ENCODE measurements at regions not wholly inside any gene's neighbourhood (a gene's known extent, or its start where the extent isn't known, plus 50 kb on each side); places are given as distances from the start of the nearest gene placed in this dataset.

DNA sequence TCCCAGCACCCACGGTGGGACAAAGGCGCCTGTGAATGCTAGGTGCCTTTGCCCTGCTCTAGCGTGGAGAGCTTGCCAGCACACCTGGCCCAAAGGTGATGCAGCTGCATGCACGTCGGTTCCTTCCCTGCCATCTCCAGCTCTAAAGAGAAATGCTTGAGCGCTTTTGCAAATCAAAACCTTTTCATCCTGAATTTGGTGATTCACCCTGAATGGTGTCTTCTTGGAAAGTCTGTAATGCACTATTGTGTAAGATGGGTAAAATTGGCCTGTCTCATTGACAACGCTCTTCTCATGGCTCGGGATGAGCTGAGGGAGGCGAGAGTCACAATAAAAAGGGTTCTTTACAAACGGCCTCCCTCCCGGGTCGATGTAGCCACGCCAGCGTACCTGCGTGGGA, 103.1 kb upstream of the ID4 start:
- Histone ChIP-seq H2AFZ (ENCODE audit: low read length, unreplicated experiment) (no peak overlapping the region), H3K4me3 (ENCODE audit: low read depth, low read length) (no peak overlapping the region), H3K4me1 (ENCODE audit: control insufficient read depth, insufficient read depth, low read length, unreplicated experiment) (no peaks in the 10 kb centered on the region), H3K27ac (ENCODE audit: low read depth, low read length) (no peak overlapping the region), H3K79me2 (ENCODE audit: control insufficient read depth, insufficient read depth, low read length, unreplicated experiment) (no peaks in the 10 kb centered on the region), H3K27me3 (ENCODE audit: insufficient read depth, low read length) (no peaks in the 10 kb centered on the region), H3K36me3 (ENCODE audit: insufficient read depth, low read length) (no peaks in the 10 kb centered on the region)

DNA sequence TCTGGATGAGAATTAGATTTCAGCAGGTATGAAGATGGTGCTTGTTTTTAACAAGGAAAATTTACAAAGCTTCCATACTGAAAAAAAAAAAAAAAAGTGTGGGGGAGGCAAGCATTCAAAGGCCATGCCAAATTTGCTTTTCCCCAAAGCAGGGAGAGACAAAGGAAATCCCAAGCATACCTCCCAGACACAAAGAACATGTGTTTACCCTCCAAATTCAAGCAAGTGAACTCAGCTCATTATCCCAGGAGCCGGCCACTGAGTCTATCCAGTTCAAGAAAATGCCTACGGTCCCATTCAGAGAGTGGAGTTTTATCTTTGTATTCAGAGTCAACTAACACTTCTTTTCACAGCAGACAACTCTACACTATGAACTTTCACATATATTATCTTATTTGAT, 102.7 kb upstream of the ID4 start:
- H3K36me3 ChIP-seq (ENCODE audit: insufficient read depth, low read length) = no peaks in the 10 kb centered on the region
- H3K27ac ChIP-seq (ENCODE audit: low read depth, low read length) = no peak overlapping the region
- H3K4me3 ChIP-seq (ENCODE audit: low read depth, low read length) = no peak overlapping the region
- H3K4me1 ChIP-seq (ENCODE audit: control insufficient read depth, insufficient read depth, low read length, unreplicated experiment) = no peaks in the 10 kb centered on the region
- no peak overlapping the region for H2AFZ ChIP-seq (ENCODE audit: low read length, unreplicated experiment)
- H3K79me2 ChIP-seq (ENCODE audit: control insufficient read depth, insufficient read depth, low read length, unreplicated experiment) = no peaks in the 10 kb centered on the region
- H3K27me3 ChIP-seq (ENCODE audit: insufficient read depth, low read length) = no peaks in the 10 kb centered on the region

DNA sequence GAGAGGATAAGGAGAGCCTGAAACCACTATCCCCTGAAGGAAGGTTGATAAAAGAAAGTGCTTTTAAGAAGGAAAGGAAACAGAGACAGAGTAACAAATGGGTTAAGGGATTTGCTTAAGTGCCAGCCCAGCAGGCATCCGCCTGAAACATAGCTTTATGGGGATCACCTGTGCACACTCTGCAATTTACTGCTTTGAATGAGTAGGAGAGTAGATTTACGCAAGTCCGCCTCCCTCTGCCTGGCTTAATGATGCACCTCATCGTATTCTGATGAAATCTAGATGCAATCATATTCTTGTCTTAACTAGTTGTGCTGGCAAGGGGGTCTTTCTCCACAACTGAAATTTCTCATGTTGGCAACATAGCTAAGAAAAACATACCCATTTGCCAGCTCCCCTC, 101.1 kb upstream of the ID4 start:
- Histone ChIP-seq H3K36me3 (ENCODE audit: insufficient read depth, low read length) (no peaks in the 10 kb centered on the region), H3K79me2 (ENCODE audit: control insufficient read depth, insufficient read depth, low read length, unreplicated experiment) (no peaks in the 10 kb centered on the region), H2AFZ (ENCODE audit: low read length, unreplicated experiment) (no peak overlapping the region), H3K27me3 (ENCODE audit: insufficient read depth, low read length) (no peaks in the 10 kb centered on the region), H3K4me1 (ENCODE audit: control insufficient read depth, insufficient read depth, low read length, unreplicated experiment) (no peaks in the 10 kb centered on the region), H3K27ac (ENCODE audit: low read depth, low read length) (no peak overlapping the region), H3K4me3 (ENCODE audit: low read depth, low read length) (no peak overlapping the region)

DNA sequence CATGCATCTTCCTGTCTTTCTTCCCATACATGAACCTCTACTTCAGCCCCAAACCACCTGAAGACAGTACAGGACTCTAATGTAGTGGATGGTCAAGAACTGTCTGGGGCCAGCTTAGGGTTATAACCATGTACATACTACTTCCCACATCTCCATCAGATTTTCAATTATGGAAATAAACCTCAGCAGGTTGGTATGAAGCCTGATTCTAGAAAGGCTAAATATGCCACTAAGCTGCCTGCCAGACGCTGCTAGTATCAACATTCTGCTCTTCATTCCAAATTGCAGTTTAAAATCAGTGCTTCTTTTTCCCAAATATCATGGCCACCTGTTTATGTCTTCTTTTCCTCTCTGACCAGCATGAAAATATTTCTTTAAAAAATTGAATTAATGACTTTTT, 99.2 kb upstream of the ID4 start:
- H3K4me1 ChIP-seq (ENCODE audit: control insufficient read depth, insufficient read depth, low read length, unreplicated experiment) = no peaks in the 10 kb centered on the region
- H3K36me3 ChIP-seq (ENCODE audit: insufficient read depth, low read length) = no peaks in the 10 kb centered on the region
- H3K27me3 ChIP-seq (ENCODE audit: insufficient read depth, low read length) = no peaks in the 10 kb centered on the region
- H2AFZ ChIP-seq (ENCODE audit: low read length, unreplicated experiment) = no peak overlapping the region
- no peak overlapping the region for H3K27ac ChIP-seq (ENCODE audit: low read depth, low read length)
- no peaks in the 10 kb centered on the region for H3K79me2 ChIP-seq (ENCODE audit: control insufficient read depth, insufficient read depth, low read length, unreplicated experiment)
- H3K4me3 ChIP-seq (ENCODE audit: low read depth, low read length) = no peak overlapping the region

DNA sequence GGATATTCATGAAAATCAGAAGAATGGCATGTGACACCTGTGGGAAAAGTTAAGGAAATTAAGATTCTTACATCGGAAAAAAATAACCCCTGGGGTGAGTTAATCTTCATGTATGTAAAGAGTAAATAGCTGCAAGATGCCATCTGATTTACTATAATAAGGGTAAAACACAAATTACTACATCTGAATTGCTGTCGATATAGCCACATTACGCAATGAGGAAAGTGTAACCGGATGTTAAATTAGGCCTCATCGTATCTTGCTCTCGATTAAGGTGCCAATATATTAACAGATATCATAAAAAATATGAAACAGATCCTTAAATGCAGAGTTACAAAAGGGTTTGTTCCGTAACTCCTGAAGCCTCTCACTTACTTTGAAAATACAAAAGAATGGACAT, 87.4 kb upstream of the ID4 start:
- no peaks in the 10 kb centered on the region for H3K36me3 ChIP-seq (ENCODE audit: insufficient read depth, low read length)
- no peak overlapping the region for H3K4me3 ChIP-seq (ENCODE audit: low read depth, low read length)
- H3K4me1 ChIP-seq (ENCODE audit: control insufficient read depth, insufficient read depth, low read length, unreplicated experiment) = no peaks in the 10 kb centered on the region
- no peak overlapping the region for H2AFZ ChIP-seq (ENCODE audit: low read length, unreplicated experiment)
- no peaks in the 10 kb centered on the region for H3K27me3 ChIP-seq (ENCODE audit: insufficient read depth, low read length)
- no peaks in the 10 kb centered on the region for H3K79me2 ChIP-seq (ENCODE audit: control insufficient read depth, insufficient read depth, low read length, unreplicated experiment)
- H3K27ac ChIP-seq (ENCODE audit: low read depth, low read length) = no peak overlapping the region

DNA sequence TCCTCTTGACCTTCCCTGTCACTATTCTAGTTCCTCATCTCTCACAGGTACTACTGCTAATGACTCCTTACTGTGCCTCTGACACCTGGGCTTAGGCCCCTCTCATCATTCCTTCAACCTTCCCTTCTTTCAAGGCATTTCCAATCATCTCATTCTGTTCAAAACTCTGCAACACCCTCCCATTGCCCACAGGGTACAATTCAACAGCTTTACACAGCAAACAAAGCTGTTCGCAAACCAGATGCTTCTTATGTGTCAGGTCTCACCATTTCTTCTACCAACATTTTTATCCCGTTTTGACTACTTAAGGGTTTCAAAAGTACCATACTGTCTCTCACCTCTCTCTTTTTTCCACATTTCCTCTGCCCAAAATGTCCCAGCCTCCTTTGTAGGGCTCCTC, 84.4 kb upstream of the ID4 start:
- Histone ChIP-seq H3K4me1 (ENCODE audit: control insufficient read depth, insufficient read depth, low read length, unreplicated experiment) (peaks cover 9% of the 10 kb centered on the region), H3K79me2 (ENCODE audit: control insufficient read depth, insufficient read depth, low read length, unreplicated experiment) (no peaks in the 10 kb centered on the region), H2AFZ (ENCODE audit: low read length, unreplicated experiment) (no peak overlapping the region), H3K36me3 (ENCODE audit: insufficient read depth, low read length) (no peaks in the 10 kb centered on the region), H3K4me3 (ENCODE audit: low read depth, low read length) (no peak overlapping the region), H3K27ac (ENCODE audit: low read depth, low read length) (no peak overlapping the region), H3K27me3 (ENCODE audit: insufficient read depth, low read length) (no peaks in the 10 kb centered on the region)

DNA sequence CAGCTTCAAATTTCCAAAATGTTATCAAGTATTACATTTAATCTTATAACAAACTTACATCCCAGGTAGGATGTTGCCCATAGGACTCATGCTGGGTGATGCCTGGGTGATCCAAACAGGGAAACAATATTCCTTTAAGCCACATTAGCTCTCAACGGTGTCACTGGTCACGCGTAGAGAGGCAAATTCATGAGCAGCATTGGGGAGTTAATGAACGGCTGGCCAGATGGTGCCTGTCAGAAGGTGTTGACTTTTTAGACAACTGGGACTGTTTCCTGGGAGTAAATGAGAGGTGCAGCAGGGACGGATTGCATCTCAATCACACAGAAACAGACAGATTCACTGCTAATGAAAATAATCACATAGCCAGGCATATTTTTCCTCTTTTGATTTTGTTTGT, 83.3 kb upstream of the ID4 start:
- H3K4me3 ChIP-seq (ENCODE audit: low read depth, low read length) = no peak overlapping the region
- H3K4me1 ChIP-seq (ENCODE audit: control insufficient read depth, insufficient read depth, low read length, unreplicated experiment) = peaks cover 20% of the 10 kb centered on the region
- no peak overlapping the region for H3K27ac ChIP-seq (ENCODE audit: low read depth, low read length)
- H3K79me2 ChIP-seq (ENCODE audit: control insufficient read depth, insufficient read depth, low read length, unreplicated experiment) = no peaks in the 10 kb centered on the region
- H3K27me3 ChIP-seq (ENCODE audit: insufficient read depth, low read length) = no peaks in the 10 kb centered on the region
- no peak overlapping the region for H2AFZ ChIP-seq (ENCODE audit: low read length, unreplicated experiment)
- no peaks in the 10 kb centered on the region for H3K36me3 ChIP-seq (ENCODE audit: insufficient read depth, low read length)

DNA sequence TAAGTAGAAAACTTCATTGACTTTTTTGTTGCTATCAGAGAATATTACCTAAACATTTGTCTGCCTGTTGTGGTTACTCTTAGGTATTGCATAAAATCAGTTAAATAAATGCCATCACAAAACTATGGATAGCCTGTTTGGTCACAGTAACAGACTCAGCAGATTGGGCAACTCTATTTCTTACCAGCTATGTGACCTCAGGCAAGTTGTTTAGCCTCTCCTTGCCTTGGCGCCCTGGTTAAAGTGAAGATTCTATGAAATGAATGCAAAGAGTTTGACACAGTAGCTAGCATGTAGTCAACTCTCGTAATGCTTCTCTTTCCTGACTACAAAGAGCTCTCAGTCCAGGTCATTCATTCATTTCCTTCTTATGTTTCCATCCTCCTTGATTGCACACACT, 82.5 kb upstream of the ID4 start:
- Histone ChIP-seq H3K79me2 (ENCODE audit: control insufficient read depth, insufficient read depth, low read length, unreplicated experiment) (no peaks in the 10 kb centered on the region), H3K27ac (ENCODE audit: low read depth, low read length) (no peak overlapping the region), H3K27me3 (ENCODE audit: insufficient read depth, low read length) (no peaks in the 10 kb centered on the region), H3K4me1 (ENCODE audit: control insufficient read depth, insufficient read depth, low read length, unreplicated experiment) (peaks cover 29% of the 10 kb centered on the region), H2AFZ (ENCODE audit: low read length, unreplicated experiment) (no peak overlapping the region), H3K4me3 (ENCODE audit: low read depth, low read length) (no peak overlapping the region), H3K36me3 (ENCODE audit: insufficient read depth, low read length) (no peaks in the 10 kb centered on the region)

DNA sequence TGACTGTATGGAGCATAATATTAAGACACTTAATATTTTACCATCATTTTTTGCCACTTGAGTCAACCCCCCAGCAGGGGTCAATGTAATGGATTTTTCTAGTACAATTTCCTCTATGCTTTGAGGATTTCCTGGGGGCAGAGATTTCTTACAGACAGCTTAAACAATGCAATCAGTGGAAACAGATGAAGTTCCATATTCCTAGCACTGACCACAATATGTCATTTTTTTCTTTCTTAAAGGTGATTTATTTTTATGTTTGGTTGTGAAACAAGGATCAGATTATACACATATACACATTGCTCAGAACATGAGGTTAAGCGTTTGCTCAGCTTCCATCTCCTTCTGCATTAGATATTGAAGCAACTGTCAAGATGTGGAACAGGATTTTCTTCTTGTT, 82.0 kb upstream of the ID4 start:
- Histone ChIP-seq H3K27ac (ENCODE audit: low read depth, low read length) (no peak overlapping the region), H2AFZ (ENCODE audit: low read length, unreplicated experiment) (no peak overlapping the region), H3K36me3 (ENCODE audit: insufficient read depth, low read length) (no peaks in the 10 kb centered on the region), H3K4me3 (ENCODE audit: low read depth, low read length) (no peak overlapping the region), H3K27me3 (ENCODE audit: insufficient read depth, low read length) (no peaks in the 10 kb centered on the region), H3K4me1 (ENCODE audit: control insufficient read depth, insufficient read depth, low read length, unreplicated experiment) (peaks cover 31% of the 10 kb centered on the region), H3K79me2 (ENCODE audit: control insufficient read depth, insufficient read depth, low read length, unreplicated experiment) (no peaks in the 10 kb centered on the region)

DNA sequence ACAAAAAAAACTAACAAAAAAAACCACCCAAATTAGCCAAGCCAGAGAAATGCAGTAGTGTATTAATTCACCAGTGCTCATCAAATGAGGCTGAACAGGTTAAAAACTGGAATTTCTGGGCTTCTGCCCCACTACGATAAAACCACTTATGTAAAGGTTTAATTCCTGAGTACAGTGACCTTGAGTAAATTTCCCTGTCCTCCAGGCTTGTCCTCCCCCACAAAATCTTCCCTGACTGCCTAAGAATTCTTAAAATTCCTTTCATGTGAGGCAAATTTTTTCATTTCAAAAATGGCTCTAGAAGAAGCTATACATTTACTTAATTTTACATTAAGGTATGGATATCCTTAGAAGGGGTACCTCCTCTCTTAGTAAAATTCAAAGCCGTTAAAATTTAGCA, 80.1 kb upstream of the ID4 start:
- H3K27me3 ChIP-seq (ENCODE audit: insufficient read depth, low read length) = no peaks in the 10 kb centered on the region
- peaks cover 31% of the 10 kb centered on the region for H3K4me1 ChIP-seq (ENCODE audit: control insufficient read depth, insufficient read depth, low read length, unreplicated experiment)
- no peaks in the 10 kb centered on the region for H3K36me3 ChIP-seq (ENCODE audit: insufficient read depth, low read length)
- peak overlapping the region; percentile 75 for H3K27ac ChIP-seq (ENCODE audit: low read depth, low read length)
- no peaks in the 10 kb centered on the region for H3K79me2 ChIP-seq (ENCODE audit: control insufficient read depth, insufficient read depth, low read length, unreplicated experiment)
- H2AFZ ChIP-seq (ENCODE audit: low read length, unreplicated experiment) = no peak overlapping the region
- H3K4me3 ChIP-seq (ENCODE audit: low read depth, low read length) = 0 out of 2 replicates have a peak overlapping the region, but pooled peaks have one; percentile 9

DNA sequence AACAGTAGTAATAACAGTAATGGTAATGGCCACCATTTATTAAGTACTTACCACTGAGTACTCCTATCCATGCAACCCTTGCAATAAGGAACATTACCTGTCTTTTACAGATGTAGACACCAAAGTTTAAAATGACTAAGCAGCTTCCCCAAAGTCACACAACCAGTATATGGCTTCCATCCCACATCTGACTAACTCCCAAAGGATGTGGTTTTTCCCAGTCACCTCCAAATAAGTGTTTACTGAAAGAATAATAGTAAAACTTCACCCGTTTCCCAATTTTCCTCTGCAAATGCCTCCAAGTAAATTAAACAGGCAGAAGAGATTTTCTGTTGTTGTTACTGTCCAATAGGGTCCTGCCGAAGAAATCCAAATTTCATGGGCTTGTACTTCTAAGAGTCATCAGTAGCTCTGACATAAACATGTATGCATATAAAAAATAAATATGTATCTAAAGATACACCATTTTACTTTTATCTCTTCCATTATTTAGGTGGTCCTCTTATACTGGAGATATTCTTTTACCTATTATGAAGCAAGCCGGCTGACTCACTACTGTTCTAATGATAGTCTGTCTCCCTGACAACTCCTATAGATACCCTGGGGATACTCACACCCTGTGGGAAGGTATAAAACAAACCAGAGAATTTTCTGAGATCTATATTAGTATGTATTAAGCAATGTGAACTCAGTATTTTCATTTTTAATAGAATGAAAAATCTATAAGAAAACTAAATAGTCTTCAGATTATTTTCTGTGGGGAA, 77.9 kb upstream of the ID4 start:
- Histone ChIP-seq H3K4me3 (ENCODE audit: low read depth, low read length) (no peak overlapping the region), H3K79me2 (ENCODE audit: control insufficient read depth, insufficient read depth, low read length, unreplicated experiment) (no peaks in the 10 kb centered on the region), H3K27me3 (ENCODE audit: insufficient read depth, low read length) (no peaks in the 10 kb centered on the region), H3K4me1 (ENCODE audit: control insufficient read depth, insufficient read depth, low read length, unreplicated experiment) (peaks cover 31% of the 10 kb centered on the region), H3K36me3 (ENCODE audit: insufficient read depth, low read length) (no peaks in the 10 kb centered on the region), H2AFZ (ENCODE audit: low read length, unreplicated experiment) (no peak overlapping the region), H3K27ac (ENCODE audit: low read depth, low read length) (peak overlapping the region; percentile 67)
